ENCODE measurements at regions not wholly inside any gene's neighbourhood (a gene's known extent, or its start where the extent isn't known, plus 50 kb on each side); places are given as distances from the start of the nearest gene placed in this dataset.

GRCh38 chr4:3823496-3824341, 57.5 kb downstream of the ADRA2C start:
- H3K36me3 ChIP-seq (ENCODE audit: low read length), result no peaks in the 10 kb centered on the region
- no peak overlapping the region for H3K4me3 ChIP-seq (ENCODE audit: insufficient read depth, low read length, poor library complexity, severe bottlenecking)
- no peaks in the 10 kb centered on the region for H3F3A ChIP-seq (ENCODE audit: insufficient read depth)
- H2AFZ ChIP-seq (ENCODE audit: low read depth, low read length, severe bottlenecking), result no peak overlapping the region
- H3K27me3 ChIP-seq (ENCODE audit: low read length), result no peaks in the 10 kb centered on the region
- TF ChIP-seq, protein P1, sequence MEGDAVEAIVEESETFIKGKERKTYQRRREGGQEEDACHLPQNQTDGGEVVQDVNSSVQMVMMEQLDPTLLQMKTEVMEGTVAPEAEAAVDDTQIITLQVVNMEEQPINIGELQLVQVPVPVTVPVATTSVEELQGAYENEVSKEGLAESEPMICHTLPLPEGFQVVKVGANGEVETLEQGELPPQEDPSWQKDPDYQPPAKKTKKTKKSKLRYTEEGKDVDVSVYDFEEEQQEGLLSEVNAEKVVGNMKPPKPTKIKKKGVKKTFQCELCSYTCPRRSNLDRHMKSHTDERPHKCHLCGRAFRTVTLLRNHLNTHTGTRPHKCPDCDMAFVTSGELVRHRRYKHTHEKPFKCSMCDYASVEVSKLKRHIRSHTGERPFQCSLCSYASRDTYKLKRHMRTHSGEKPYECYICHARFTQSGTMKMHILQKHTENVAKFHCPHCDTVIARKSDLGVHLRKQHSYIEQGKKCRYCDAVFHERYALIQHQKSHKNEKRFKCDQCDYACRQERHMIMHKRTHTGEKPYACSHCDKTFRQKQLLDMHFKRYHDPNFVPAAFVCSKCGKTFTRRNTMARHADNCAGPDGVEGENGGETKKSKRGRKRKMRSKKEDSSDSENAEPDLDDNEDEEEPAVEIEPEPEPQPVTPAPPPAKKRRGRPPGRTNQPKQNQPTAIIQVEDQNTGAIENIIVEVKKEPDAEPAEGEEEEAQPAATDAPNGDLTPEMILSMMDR (IDR thresholded peaks at IDR 0.05; ENCODE audit: insufficient read depth, low read length, poor library complexity, severe bottlenecking), result no peak
- TF ChIP-seq EZH2phosphoT487 (conservative IDR thresholded peaks at IDR 0.05; ENCODE audit: low read length), result no peak
- no peak overlapping the region for H3K27ac ChIP-seq (ENCODE audit: low read depth, low read length)
- H3K9me2 ChIP-seq (replicated peaks; ENCODE audit: insufficient read depth, low read length), result no peaks in the 10 kb centered on the region
- no peaks in the 10 kb centered on the region for H4K20me1 ChIP-seq (ENCODE audit: low read depth, low read length)
- H3K9me3 ChIP-seq (ENCODE audit: insufficient read depth, low read length), result no peaks in the 10 kb centered on the region
- H3K4me2 ChIP-seq (ENCODE audit: low read depth, low read length, poor library complexity, severe bottlenecking), result no peak overlapping the region
- no peaks in the 10 kb centered on the region for H3K79me2 ChIP-seq (ENCODE audit: insufficient read depth, low read length)
- H3K9ac ChIP-seq (ENCODE audit: low read length), result no peak overlapping the region

DNA sequence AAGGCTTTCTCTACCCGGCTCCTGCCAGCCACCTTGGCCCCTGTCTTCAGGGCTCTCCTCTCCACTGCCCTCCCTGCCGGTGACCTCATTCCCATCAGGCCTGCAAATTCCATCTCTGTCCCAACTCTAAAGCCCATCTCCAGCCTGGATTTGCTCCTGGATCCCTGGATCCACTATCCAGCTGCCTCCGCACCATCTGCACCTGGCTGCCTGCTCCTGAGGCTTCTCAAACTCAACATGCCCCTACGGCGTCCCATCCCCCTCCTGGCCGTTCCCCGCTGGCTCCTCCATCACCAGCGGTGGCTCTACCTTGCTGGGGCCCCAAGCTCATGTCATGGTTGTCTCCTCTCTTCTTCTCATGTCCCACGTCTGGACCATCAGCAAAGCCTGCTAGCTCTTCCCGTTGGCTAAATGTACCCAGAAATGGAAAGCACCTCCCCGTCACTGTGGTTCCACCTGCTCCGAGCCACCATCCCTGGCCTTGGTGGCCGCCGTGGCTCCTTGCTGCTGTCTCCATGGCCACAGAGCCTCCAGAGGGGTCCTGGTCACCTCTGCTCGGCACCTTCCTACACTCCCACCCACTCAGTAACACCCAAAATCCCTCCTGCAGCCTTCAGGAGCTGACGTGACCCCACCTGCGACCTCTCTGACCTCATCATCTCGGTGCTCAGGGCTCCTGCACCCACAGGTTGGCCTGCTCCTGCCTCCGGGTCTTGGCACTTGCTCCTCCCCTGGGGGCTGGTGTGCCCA, 58.5 kb downstream of the ADRA2C start:
- Histone ChIP-seq H3K9me3 (ENCODE audit: insufficient read depth, low read length) (no peaks in the 10 kb centered on the region), H3K36me3 (ENCODE audit: low read length) (no peaks in the 10 kb centered on the region), H3F3A (ENCODE audit: insufficient read depth) (no peaks in the 10 kb centered on the region), H3K27ac (ENCODE audit: low read depth, low read length) (no peak overlapping the region), H3K4me2 (ENCODE audit: low read depth, low read length, poor library complexity, severe bottlenecking) (no peak overlapping the region), H2AFZ (ENCODE audit: low read depth, low read length, severe bottlenecking) (no peak overlapping the region), H4K20me1 (ENCODE audit: low read depth, low read length) (no peaks in the 10 kb centered on the region), H3K27me3 (ENCODE audit: low read length) (no peaks in the 10 kb centered on the region), H3K9me2 (replicated peaks; ENCODE audit: insufficient read depth, low read length) (no peaks in the 10 kb centered on the region), H3K9ac (ENCODE audit: low read length) (no peak overlapping the region), H3K4me3 (ENCODE audit: insufficient read depth, low read length, poor library complexity, severe bottlenecking) (no peak overlapping the region), H3K79me2 (ENCODE audit: insufficient read depth, low read length) (no peaks in the 10 kb centered on the region)
- TF ChIP-seq EZH2phosphoT487 (conservative IDR thresholded peaks at IDR 0.05; ENCODE audit: low read length), result no peak
- TF ChIP-seq, protein P1 (IDR thresholded peaks at IDR 0.05; ENCODE audit: insufficient read depth, low read length, poor library complexity, severe bottlenecking), result no peak

DNA sequence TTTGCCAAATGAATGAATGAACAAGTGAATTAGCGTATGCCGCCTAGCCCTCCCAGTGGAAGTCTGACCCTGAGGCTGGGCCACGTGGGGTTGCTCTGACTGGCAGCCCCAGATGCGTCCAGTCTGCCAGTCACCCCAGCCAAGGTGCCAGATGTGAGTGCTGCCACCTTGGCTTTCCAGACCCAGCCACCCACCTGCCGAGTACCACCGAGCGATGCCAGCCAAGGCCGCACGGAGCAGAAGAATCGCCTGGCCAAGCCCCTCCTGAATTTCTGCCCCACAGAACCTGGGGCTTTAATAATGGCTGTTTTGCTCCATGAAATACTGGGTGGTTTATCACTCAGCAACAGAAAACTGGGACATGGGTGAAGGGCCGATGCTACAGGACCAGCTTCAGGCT, 59.3 kb downstream of the ADRA2C start:
- Histone ChIP-seq H2AFZ (ENCODE audit: low read depth, low read length, severe bottlenecking) (no peak overlapping the region), H3K9ac (ENCODE audit: low read length) (no peak overlapping the region), H3K9me2 (replicated peaks; ENCODE audit: insufficient read depth, low read length) (no peaks in the 10 kb centered on the region), H3F3A (ENCODE audit: insufficient read depth) (no peaks in the 10 kb centered on the region), H3K27ac (ENCODE audit: low read depth, low read length) (no peak overlapping the region), H3K79me2 (ENCODE audit: insufficient read depth, low read length) (no peaks in the 10 kb centered on the region), H3K4me2 (ENCODE audit: low read depth, low read length, poor library complexity, severe bottlenecking) (no peak overlapping the region), H3K27me3 (ENCODE audit: low read length) (no peaks in the 10 kb centered on the region), H3K9me3 (ENCODE audit: insufficient read depth, low read length) (no peaks in the 10 kb centered on the region), H4K20me1 (ENCODE audit: low read depth, low read length) (no peaks in the 10 kb centered on the region), H3K36me3 (ENCODE audit: low read length) (no peaks in the 10 kb centered on the region), H3K4me3 (ENCODE audit: insufficient read depth, low read length, poor library complexity, severe bottlenecking) (no peak overlapping the region)
- TF ChIP-seq, protein P1 (IDR thresholded peaks at IDR 0.05; ENCODE audit: insufficient read depth, low read length, poor library complexity, severe bottlenecking), result no peak
- no peak for TF ChIP-seq EZH2phosphoT487 (conservative IDR thresholded peaks at IDR 0.05; ENCODE audit: low read length)
